ENCODE measurements at regions not wholly inside any gene's neighbourhood (a gene's known extent, or its start where the extent isn't known, plus 50 kb on each side); places are given as distances from the start of the nearest gene placed in this dataset.

DNA sequence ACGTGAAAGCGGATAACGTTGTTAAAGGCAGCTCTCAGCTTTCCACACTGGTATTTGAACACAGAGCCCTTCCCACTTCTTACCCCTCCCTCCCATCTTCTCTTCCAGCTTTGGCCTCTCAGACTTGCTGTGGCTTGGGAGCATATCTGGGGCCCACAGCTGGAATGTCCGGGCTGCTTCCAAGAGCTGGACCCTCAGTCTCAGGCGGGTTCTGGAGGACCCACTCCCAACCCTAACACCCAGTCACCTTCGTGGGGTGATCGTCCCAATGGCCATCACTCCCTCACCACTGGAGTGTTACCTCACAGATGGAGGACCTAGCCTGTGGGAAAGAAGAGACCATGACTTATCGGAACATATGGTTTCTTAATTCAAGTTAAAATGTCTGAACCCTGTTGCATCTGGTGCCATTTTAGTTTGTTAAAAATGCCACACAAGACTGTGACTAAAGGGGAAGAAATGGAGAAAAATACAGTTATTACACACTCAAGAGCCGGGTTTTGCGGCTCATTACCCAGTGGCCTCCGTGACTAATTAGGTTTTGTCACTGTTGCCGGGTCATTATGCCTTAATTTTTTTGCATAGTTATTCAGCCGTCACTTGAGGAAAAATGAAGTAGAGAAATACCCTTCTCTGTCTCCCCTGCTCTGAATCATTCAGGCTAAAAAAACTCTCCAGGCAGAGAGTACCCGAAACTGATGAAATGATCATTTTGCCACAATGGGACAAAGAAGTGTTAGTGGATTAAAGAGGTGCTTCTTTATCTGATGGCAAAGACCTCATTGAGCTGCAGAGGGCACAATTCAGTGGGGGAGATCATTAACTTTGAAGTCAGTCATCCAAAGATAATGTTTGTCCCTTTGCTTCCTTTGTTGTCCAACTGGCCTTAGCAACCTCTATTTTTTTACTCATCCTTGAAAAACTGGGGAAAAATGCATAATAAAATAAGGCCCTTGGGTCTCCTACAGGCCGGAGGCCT, 87.2 kb upstream of the HTATIP2 start:
- no TSS peak for BruUV-seq (replicated peaks)
- Histone ChIP-seq H3K36me3 (ENCODE audit: insufficient read depth, low read length, poor library complexity, severe bottlenecking) (no peaks in the 10 kb centered on the region), H3K27ac (ENCODE audit: low read depth, low read length, poor library complexity, severe bottlenecking) (no peak overlapping the region), H3K9me3 (ENCODE audit: low read depth, low read length, poor library complexity, severe bottlenecking) (no peaks in the 10 kb centered on the region), H3K4me3 (ENCODE audit: low read depth, low read length, poor library complexity, severe bottlenecking) (no peak overlapping the region), H3K4me1 (ENCODE audit: insufficient read depth, low read length, poor library complexity, severe bottlenecking) (no peaks in the 10 kb centered on the region), H3K27me3 (replicated peaks; ENCODE audit: insufficient read depth, low read depth, low read length, poor library complexity) (no peaks in the 10 kb centered on the region)
- no peak for TF ChIP-seq EZH2 (IDR thresholded peaks at IDR 0.05; ENCODE audit: borderline replicate concordance, low read depth, low read length, poor library complexity, severe bottlenecking)
- TF ChIP-seq, protein P1, sequence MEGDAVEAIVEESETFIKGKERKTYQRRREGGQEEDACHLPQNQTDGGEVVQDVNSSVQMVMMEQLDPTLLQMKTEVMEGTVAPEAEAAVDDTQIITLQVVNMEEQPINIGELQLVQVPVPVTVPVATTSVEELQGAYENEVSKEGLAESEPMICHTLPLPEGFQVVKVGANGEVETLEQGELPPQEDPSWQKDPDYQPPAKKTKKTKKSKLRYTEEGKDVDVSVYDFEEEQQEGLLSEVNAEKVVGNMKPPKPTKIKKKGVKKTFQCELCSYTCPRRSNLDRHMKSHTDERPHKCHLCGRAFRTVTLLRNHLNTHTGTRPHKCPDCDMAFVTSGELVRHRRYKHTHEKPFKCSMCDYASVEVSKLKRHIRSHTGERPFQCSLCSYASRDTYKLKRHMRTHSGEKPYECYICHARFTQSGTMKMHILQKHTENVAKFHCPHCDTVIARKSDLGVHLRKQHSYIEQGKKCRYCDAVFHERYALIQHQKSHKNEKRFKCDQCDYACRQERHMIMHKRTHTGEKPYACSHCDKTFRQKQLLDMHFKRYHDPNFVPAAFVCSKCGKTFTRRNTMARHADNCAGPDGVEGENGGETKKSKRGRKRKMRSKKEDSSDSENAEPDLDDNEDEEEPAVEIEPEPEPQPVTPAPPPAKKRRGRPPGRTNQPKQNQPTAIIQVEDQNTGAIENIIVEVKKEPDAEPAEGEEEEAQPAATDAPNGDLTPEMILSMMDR (conservative IDR thresholded peaks at IDR 0.05; ENCODE audit: low read depth, low read length): no peak
- CTCF ChIA-PET: no interaction called here
- no peak for DNase-seq (ENCODE audit: low spot score)
- POLR2A ChIA-PET (ENCODE audit: low non-redundant PET): no interaction called here
- intact Hi-C loops (cut with micrococcal nuclease; ENCODE audit: unreplicated experiment): no loop called here

DNA sequence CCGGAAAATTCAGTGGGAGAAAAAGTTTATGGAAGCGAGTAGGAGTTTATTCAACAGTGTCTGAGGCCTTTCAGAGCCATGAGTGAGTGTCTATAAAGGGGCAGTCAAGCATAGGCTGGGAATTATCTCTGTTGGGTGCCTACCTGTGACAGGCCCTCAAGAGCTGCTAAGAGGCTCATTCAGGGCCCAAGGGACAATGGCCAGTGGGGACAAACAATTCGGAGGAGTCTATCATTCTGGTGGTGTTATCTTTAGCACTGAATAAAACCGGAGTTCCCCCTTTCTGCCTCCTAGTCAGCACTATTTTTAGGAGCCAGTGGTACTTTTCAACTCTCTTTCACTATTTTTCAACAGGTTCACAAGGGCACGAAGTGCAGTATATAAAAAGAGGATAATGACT, 89.5 kb upstream of the HTATIP2 start:
- H3K4me3 ChIP-seq (ENCODE audit: low read depth, low read length, poor library complexity, severe bottlenecking): no peak overlapping the region
- no peaks in the 10 kb centered on the region for H3K27me3 ChIP-seq (replicated peaks; ENCODE audit: insufficient read depth, low read depth, low read length, poor library complexity)
- DNase-seq (ENCODE audit: low spot score): no peak
- ChIA-PET CTCF (no interaction called here), POLR2A (ENCODE audit: low non-redundant PET) (no interaction called here)
- TF ChIP-seq EZH2 (IDR thresholded peaks at IDR 0.05; ENCODE audit: borderline replicate concordance, low read depth, low read length, poor library complexity, severe bottlenecking): no peak
- TF ChIP-seq, protein P1 (conservative IDR thresholded peaks at IDR 0.05; ENCODE audit: low read depth, low read length): no peak
- no peaks in the 10 kb centered on the region for H3K4me1 ChIP-seq (ENCODE audit: insufficient read depth, low read length, poor library complexity, severe bottlenecking)
- H3K27ac ChIP-seq (ENCODE audit: low read depth, low read length, poor library complexity, severe bottlenecking): no peak overlapping the region
- no peaks in the 10 kb centered on the region for H3K36me3 ChIP-seq (ENCODE audit: insufficient read depth, low read length, poor library complexity, severe bottlenecking)
- intact Hi-C loops (cut with micrococcal nuclease; ENCODE audit: unreplicated experiment): no loop called here
- BruUV-seq (replicated peaks): no TSS peak
- no peaks in the 10 kb centered on the region for H3K9me3 ChIP-seq (ENCODE audit: low read depth, low read length, poor library complexity, severe bottlenecking)

DNA sequence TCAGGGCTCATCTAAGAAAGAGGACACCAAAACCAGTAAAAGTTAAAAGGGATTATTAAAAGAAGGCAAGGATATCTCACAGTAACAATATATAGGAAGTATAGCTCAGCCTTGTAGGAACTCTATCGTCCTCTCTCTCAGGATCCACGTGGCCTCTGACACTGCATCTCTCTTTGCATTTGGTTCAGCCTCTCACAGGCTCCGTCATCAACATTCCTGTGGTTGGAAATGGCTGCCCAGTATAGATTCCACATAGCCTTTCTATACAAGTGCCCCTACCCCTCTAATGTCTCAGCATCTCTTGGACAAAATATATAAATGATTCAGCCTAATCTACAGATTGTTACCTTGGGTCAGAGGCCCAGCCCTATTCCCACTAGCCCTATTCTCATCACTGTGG, 101.3 kb upstream of the DBX1 start:
- Histone ChIP-seq H3K4me3 (ENCODE audit: low read depth, low read length, poor library complexity, severe bottlenecking) (no peak overlapping the region), H3K27ac (ENCODE audit: low read depth, low read length, poor library complexity, severe bottlenecking) (no peak overlapping the region), H3K27me3 (replicated peaks; ENCODE audit: insufficient read depth, low read depth, low read length, poor library complexity) (peaks cover 18% of the 10 kb centered on the region), H3K9me3 (ENCODE audit: low read depth, low read length, poor library complexity, severe bottlenecking) (no peaks in the 10 kb centered on the region), H3K36me3 (ENCODE audit: insufficient read depth, low read length, poor library complexity, severe bottlenecking) (no peaks in the 10 kb centered on the region), H3K4me1 (ENCODE audit: insufficient read depth, low read length, poor library complexity, severe bottlenecking) (no peaks in the 10 kb centered on the region)
- CTCF ChIA-PET: no interaction called here
- POLR2A ChIA-PET (ENCODE audit: low non-redundant PET): no interaction called here
- DNase-seq (ENCODE audit: low spot score): no peak
- TF ChIP-seq, protein P1 (conservative IDR thresholded peaks at IDR 0.05; ENCODE audit: low read depth, low read length): no peak
- TF ChIP-seq EZH2 (IDR thresholded peaks at IDR 0.05; ENCODE audit: borderline replicate concordance, low read depth, low read length, poor library complexity, severe bottlenecking): no peak
- no TSS peak for BruUV-seq (replicated peaks)
- intact Hi-C loops (cut with micrococcal nuclease; ENCODE audit: unreplicated experiment): no loop called here
